Panc1 (cell line): ENCODE measurements at regions not wholly inside any gene's neighbourhood (a gene's known extent, or its start where the extent isn't known, plus 50 kb on each side); places are given as distances from the start of the nearest gene placed in this dataset.

Experiments used
- ATAC-seq: fragments of 200-7000 bp; cut with Tn5 transposase; 2 replicates; pipeline ENCODE4 v1.9.1; 2020; ENCODE audit warnings: mild to moderate bottlenecking, moderate library complexity
- BruUV-seq: library from RNA; stranded (reverse); fragments of 400-500 nt; replicated peaks from 2 replicates; lab custom pipeline; 2021; lab: Mats Ljungman, UMichigan
- CTCF ChIA-PET: fragments of 300-600 bp; sonication (Branson Sonifier 250); formaldehyde crosslinking; loops from one replicate; lab custom pipeline; 2022; ENCODE audit warnings: antibody characterized with exemption; lab: Charles Lee
- POLR2A ChIA-PET: fragments of 300-600 bp; sonication (Branson Sonifier 250); formaldehyde crosslinking; loops from one replicate; lab custom pipeline; 2022; ENCODE audit warnings: antibody characterized with exemption; lab: Charles Lee
- DNase-seq: peaks from one replicate; pipeline ENCODE4 v3.0.0-alpha.2; 2010; ENCODE audit warnings: low read depth, low spot score
- H3K27ac ChIP-seq: 2 replicates; pipeline ENCODE4 v1.5.1; 2011; ENCODE audit warnings: mild to moderate bottlenecking, low read length, inconsistent platforms
- H3K27me3 ChIP-seq: fragments of 200-500 bp; sonication (Bioruptor generic); 2 replicates; pipeline ENCODE4 v1.6.0; 2014; ENCODE audit warnings: low read length, inconsistent platforms; ENCODE audit not compliant: control insufficient read depth, insufficient read depth
- H3K36me3 ChIP-seq: fragments of 200-500 bp; sonication (Bioruptor generic); 2 replicates; pipeline ENCODE4 v1.5.1; 2014; ENCODE audit warnings: inconsistent platforms, mild to moderate bottlenecking, low read length, moderate library complexity; ENCODE audit not compliant: control insufficient read depth, insufficient read depth
- H3K4me1 ChIP-seq: 2 replicates; pipeline ENCODE4 v1.5.1; 2011; ENCODE audit warnings: inconsistent platforms, mild to moderate bottlenecking, low read length, moderate library complexity; ENCODE audit not compliant: control insufficient read depth, insufficient read depth
- H3K4me3 ChIP-seq, 2 experiments: 2 replicates each; pipeline ENCODE4 v1.5.1; 2011 to 2012; ENCODE audit warnings: low read depth in 2 of 2, low read length in 2 of 2, mild to moderate bottlenecking in 2 of 2, inconsistent platforms in 1 of 2, moderate library complexity in 1 of 2
- H3K9me3 ChIP-seq: fragments of 200-500 bp; sonication (Bioruptor generic); 2 replicates; pipeline ENCODE4 v1.5.1; 2014; ENCODE audit warnings: low read depth, mild to moderate bottlenecking, inconsistent platforms, low read length, moderate library complexity; ENCODE audit not compliant: control insufficient read depth, insufficient read depth
- CTCF ChIP-seq: fragments of 450-650 bp; IDR thresholded peaks from 2 replicates; pipeline ENCODE4 v1.5.1; 2017; ENCODE audit warnings: mild to moderate bottlenecking
- POLR2AphosphoS5 ChIP-seq: IDR thresholded peaks from 2 replicates; pipeline ENCODE4 v1.6.1; 2012; ENCODE audit warnings: mild to moderate bottlenecking, low read depth, low read length, moderate library complexity
- REST ChIP-seq, 2 experiments: IDR thresholded peaks; 2 replicates each; pipeline ENCODE4 v1.6.1; 2011 to 2012; ENCODE audit warnings: low read depth in 2 of 2, control low read depth in 1 of 2, low read length in 1 of 2, mild to moderate bottlenecking in 1 of 2, moderate library complexity in 1 of 2; ENCODE audit not compliant: insufficient read depth in 1 of 2
- SIN3A ChIP-seq: IDR thresholded peaks from 2 replicates; pipeline ENCODE4 v1.6.1; 2012; ENCODE audit warnings: low read depth, mild to moderate bottlenecking, low read length, moderate library complexity, borderline replicate concordance; ENCODE audit not compliant: insufficient read depth
- TCF7L2 ChIP-seq: IDR thresholded peaks from 2 replicates; pipeline ENCODE4 v1.6.1; 2011; ENCODE audit warnings: mild to moderate bottlenecking, low read depth, low read length, inconsistent platforms
- in situ Hi-C: cut with HindIII; loops from 2 replicates; pipeline ENCODE4 v1.10.0; 2016; ENCODE audit warnings: low sequenced_read_pairs, low pct_unique_long_range_greater_than_20kb
- intact Hi-C: fragments of 100-400 bp; cut with micrococcal nuclease; formaldehyde crosslinking; loops from one replicate; pipeline ENCODE4 v1.10.0; 2022; ENCODE audit not compliant: unreplicated experiment

GRCh38 chr18:42617221-42617620 lies 498.3 kb downstream of the RIT2 start:
- ChIA-PET POLR2A (no interaction called here), CTCF (no interaction called here)
- DNase-seq (no peak), ATAC-seq (no peak)
- in situ Hi-C loops, result no loop called here
- Histone ChIP-seq H3K4me3 (no peak overlapping the region), H3K27me3 (no peaks in the 10 kb centered on the region), H3K36me3 (no peaks in the 10 kb centered on the region), H3K4me1 (no peaks in the 10 kb centered on the region), H3K9me3 (no peaks in the 10 kb centered on the region), H3K27ac (no peak overlapping the region)
- BruUV-seq, result no TSS peak
- no peak for TF ChIP-seq SIN3A
- no peak for TF ChIP-seq CTCF
- TF ChIP-seq REST (IDR thresholded peaks at IDR 0.05; ENCODE audit: insufficient read depth in 1 of 2, low read depth in 2 of 2, low read length in 1 of 2), result no peak
- no peak for TF ChIP-seq TCF7L2
- no peak for TF ChIP-seq POLR2AphosphoS5
- intact Hi-C loops, result no loop called here

DNA sequence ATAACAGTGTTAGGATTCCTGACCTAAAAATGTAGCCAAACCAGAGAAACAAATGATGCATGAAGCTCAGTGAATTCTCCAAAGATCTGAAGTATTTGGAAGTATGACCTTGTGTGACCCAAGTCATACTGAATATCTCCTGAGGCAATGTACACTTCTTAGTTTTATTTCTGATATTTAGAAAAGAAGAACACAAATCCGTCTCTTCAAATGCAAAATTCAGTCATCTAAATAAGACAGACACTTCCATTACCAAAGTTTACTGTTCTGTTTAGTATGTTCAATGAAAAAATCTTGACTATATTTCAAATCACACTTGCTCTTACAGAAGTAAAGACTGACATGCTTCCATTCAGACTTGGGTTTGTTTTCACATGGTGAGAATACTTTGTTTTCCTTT lies 495.7 kb downstream of the RIT2 start:
- intact Hi-C loops, result no loop called here
- Histone ChIP-seq H3K36me3 (no peaks in the 10 kb centered on the region), H3K27ac (no peak overlapping the region), H3K4me1 (no peaks in the 10 kb centered on the region), H3K9me3 (no peaks in the 10 kb centered on the region), H3K4me3 (no peak overlapping the region), H3K27me3 (no peaks in the 10 kb centered on the region)
- ChIA-PET POLR2A (no interaction called here), CTCF (no interaction called here)
- TF ChIP-seq REST (IDR thresholded peaks at IDR 0.05; ENCODE audit: insufficient read depth in 1 of 2, low read depth in 2 of 2, low read length in 1 of 2) (no peak), POLR2AphosphoS5 (no peak)
- ATAC-seq (no peak), DNase-seq (no peak)
- in situ Hi-C loops, result no loop called here
- no TSS peak for BruUV-seq
